Liver (tissue), 8 donors: ENCODE measurements at regions not wholly inside any gene's neighbourhood (a gene's known extent, or its start where the extent isn't known, plus 50 kb on each side); places are given as distances from the start of the nearest gene placed in this dataset.

Experiments
- DNase-seq: peaks from one replicate; pipeline ENCODE4 v3.0.0-alpha.2; 2017; ENCODE audit warnings: low spot score
- H3K27ac ChIP-seq, 2 donors: one replicate each; pipeline ENCODE4 v1.7.0; 2013; ENCODE audit warnings: inconsistent platforms in 2 of 2, low read length in 2 of 2, control low read depth in 1 of 2, low read depth in 1 of 2, mild to moderate bottlenecking in 1 of 2
- H3K27me3 ChIP-seq, 4 donors: one replicate each; pipeline versions ENCODE4 v1.6.1 to v1.7.0; 2013; ENCODE audit warnings: low read length in 3 of 4, inconsistent platforms in 1 of 4, mild to moderate bottlenecking in 1 of 4, moderate library complexity in 1 of 4; ENCODE audit not compliant: control insufficient read depth in 4 of 4, insufficient read depth in 4 of 4
- H3K36me3 ChIP-seq, 4 donors: one replicate each; pipeline versions ENCODE4 v1.6.1 to v1.7.0; 2013; ENCODE audit warnings: low read length in 3 of 4, mild to moderate bottlenecking in 3 of 4, low read depth in 1 of 4, moderate library complexity in 1 of 4; ENCODE audit not compliant: control insufficient read depth in 4 of 4, insufficient read depth in 3 of 4
- H3K4me1 ChIP-seq, 4 donors: one replicate each; pipeline versions ENCODE4 v1.6.1 to v1.7.0; 2013; ENCODE audit warnings: low read length in 3 of 4, mild to moderate bottlenecking in 3 of 4, moderate library complexity in 1 of 4; ENCODE audit not compliant: control insufficient read depth in 4 of 4, insufficient read depth in 4 of 4
- H3K4me3 ChIP-seq, 3 donors: one replicate each; pipeline versions ENCODE4 v1.6.1 to v1.7.0; 2013; ENCODE audit warnings: low read length in 3 of 3, control low read depth in 1 of 3, low read depth in 1 of 3, mild to moderate bottlenecking in 1 of 3
- H3K9ac ChIP-seq, 2 donors: one replicate each; pipeline ENCODE4 v1.7.0; 2013; ENCODE audit warnings: low read length in 2 of 2, mild to moderate bottlenecking in 2 of 2, moderate library complexity in 2 of 2, control low read depth in 1 of 2, low read depth in 1 of 2
- H3K9me3 ChIP-seq, 4 donors: one replicate each; pipeline versions ENCODE4 v1.6.1 to v1.7.0; 2013; ENCODE audit warnings: low read length in 3 of 4; ENCODE audit not compliant: control insufficient read depth in 4 of 4
- ATF3 ChIP-seq: IDR thresholded peaks from 2 replicates; pipeline ENCODE4 v1.6.1; 2016; ENCODE audit warnings: antibody characterized with exemption
- CTCF ChIP-seq: fragments of 150-350 bp; IDR thresholded peaks from 2 replicates; pipeline ENCODE4 v1.5.1; 2017; ENCODE audit warnings: improper control_type of control experiment, low read depth, low read length; ENCODE audit not compliant: missing input control
- EGR1 ChIP-seq, 2 donors: IDR thresholded peaks; 2 replicates each; pipeline ENCODE4 v1.6.1; 2016 to 2018; ENCODE audit warnings: antibody characterized with exemption in 2 of 2, low read depth in 2 of 2
- FOXA2 ChIP-seq: IDR thresholded peaks from 2 replicates; pipeline ENCODE4 v1.6.1; 2016; ENCODE audit warnings: antibody characterized with exemption
- GABPA ChIP-seq, 2 donors: IDR thresholded peaks in 1 of 2; conservative IDR thresholded peaks in 1 of 2; 2 replicates each; pipeline ENCODE4 v1.6.1; 2016; ENCODE audit warnings: antibody characterized with exemption in 2 of 2, mild to moderate bottlenecking in 1 of 2, moderate library complexity in 1 of 2
- HNF4A ChIP-seq, 2 donors: conservative IDR thresholded peaks; 2 replicates each; pipeline ENCODE4 v1.6.1; 2016; ENCODE audit warnings: antibody characterized with exemption in 2 of 2, mild to moderate bottlenecking in 2 of 2
- HNF4G ChIP-seq: IDR thresholded peaks from 2 replicates; pipeline ENCODE4 v1.6.1; 2016; ENCODE audit warnings: antibody characterized with exemption
- JUND ChIP-seq, 2 donors: IDR thresholded peaks; 2 replicates each; pipeline ENCODE4 v1.6.1; 2016; ENCODE audit warnings: antibody characterized with exemption in 2 of 2
- MAX ChIP-seq: IDR thresholded peaks from 2 replicates; pipeline ENCODE4 v1.6.1; 2016; ENCODE audit warnings: antibody characterized with exemption
- NR2F2 ChIP-seq: IDR thresholded peaks from 2 replicates; pipeline ENCODE4 v1.6.1; 2016; ENCODE audit warnings: antibody characterized with exemption
- RAD21 ChIP-seq, 2 donors: IDR thresholded peaks; 2 replicates each; pipeline ENCODE4 v1.6.1; 2016; ENCODE audit warnings: antibody characterized with exemption in 2 of 2, mild to moderate bottlenecking in 2 of 2
- REST ChIP-seq: IDR thresholded peaks from 2 replicates; pipeline ENCODE4 v1.6.1; 2016; ENCODE audit warnings: antibody characterized with exemption, mild to moderate bottlenecking
- RXRA ChIP-seq, 2 donors: IDR thresholded peaks; 2 replicates each; pipeline ENCODE4 v1.6.1; 2017 to 2018; ENCODE audit warnings: antibody characterized with exemption in 2 of 2, mild to moderate bottlenecking in 1 of 2
- SP1 ChIP-seq: IDR thresholded peaks from 2 replicates; pipeline ENCODE4 v1.6.1; 2018; ENCODE audit warnings: antibody characterized with exemption, mild to moderate bottlenecking
- TAF1 ChIP-seq: conservative IDR thresholded peaks from 2 replicates; pipeline ENCODE4 v1.6.1; 2016; ENCODE audit warnings: antibody characterized with exemption, mild to moderate bottlenecking
- YY1 ChIP-seq: IDR thresholded peaks from 2 replicates; pipeline ENCODE4 v1.6.1; 2016; ENCODE audit warnings: antibody characterized with exemption, mild to moderate bottlenecking
- ZBTB33 ChIP-seq: IDR thresholded peaks from 2 replicates; pipeline ENCODE4 v1.6.1; 2016; ENCODE audit warnings: antibody characterized with exemption
- WGBS: extraction: QIAGEN DNeasy Blood & Tissue Kit; methylation state at CpG from one replicate; pipeline ENCODE4 v1.1.7; 2013; 5-methylcytosine and 5-hydroxymethylcytosine counted together
- donor health status: healthy.
- donor health status: healthy.
- donor health status: healthy.
- donor health status: healthy.
- donor health status: healthy.

GRCh38 chr2:138215958-138216357 lies 251.7 kb downstream of the HNMT start:
- Histone ChIP-seq H3K9ac (no peak overlapping the region), H3K4me3 (no peak overlapping the region), H3K9me3 (no peaks in the 10 kb centered on the region), H3K27me3 (no peaks in the 10 kb centered on the region), H3K27ac (no peak overlapping the region), H3K4me1 (no peaks in the 10 kb centered on the region), H3K36me3 (no peaks in the 10 kb centered on the region)
- DNase-seq, result no peak
- TF ChIP-seq TAF1 (no peak), HNF4G (no peak), HNF4A (conservative IDR thresholded peaks at IDR 0.05) (no peak), ZBTB33 (no peak), NR2F2 (no peak), CTCF (no peak), YY1 (no peak), EGR1 (IDR thresholded peaks at IDR 0.05; ENCODE audit: low read depth in 2 of 2) (no peak), SP1 (no peak), RXRA (IDR thresholded peaks at IDR 0.05) (no peak), GABPA (IDR thresholded peaks at IDR 0.05 in 1 of 2, conservative IDR thresholded peaks at IDR 0.05 in 1 of 2) (no peak), FOXA2 (no peak), RAD21 (IDR thresholded peaks at IDR 0.05) (no peak), MAX (no peak), JUND (IDR thresholded peaks at IDR 0.05) (no peak), ATF3 (no peak), REST (no peak)
- 93% methylated on average over 1 of the region's 1 CpG for WGBS

- Histone ChIP-seq H3K9me3 (no peaks in the 10 kb centered on the region), H3K9ac (no peak overlapping the region), H3K27ac (no peak overlapping the region), H3K4me3 (no peak overlapping the region), H3K4me1 (no peaks in the 10 kb centered on the region), H3K36me3 (no peaks in the 10 kb centered on the region), H3K27me3 (no peaks in the 10 kb centered on the region)
- no peak for DNase-seq
- no peak for TF ChIP-seq RXRA (IDR thresholded peaks at IDR 0.05)
- no peak for TF ChIP-seq TAF1
- no peak for TF ChIP-seq FOXA2
- no peak for TF ChIP-seq EGR1 (IDR thresholded peaks at IDR 0.05; ENCODE audit: low read depth in 2 of 2)
- TF ChIP-seq ZBTB33, result no peak
- TF ChIP-seq RAD21 (IDR thresholded peaks at IDR 0.05), result no peak
- no peak for TF ChIP-seq HNF4G
- TF ChIP-seq SP1, result no peak
- no peak for TF ChIP-seq REST
Measured at GRCh38 chr2:138217975-138218374, 253.7 kb downstream of the HNMT start.
